Nephron progenitor cell (in vitro differentiated cells): ENCODE measurements at regions not wholly inside any gene's neighbourhood (a gene's known extent, or its start where the extent isn't known, plus 50 kb on each side); places are given as distances from the start of the nearest gene placed in this dataset.
A peak's percentile ranks its signal among the peaks of the same experiment; 100 is the strongest.

Experiments used
- DNase-seq: peaks from one replicate; pipeline ENCODE4 v3.0.0; 2021
- H3K27ac Mint-ChIP-seq: 2 replicates; pipeline ENCODE4 v1.8.0; 2021; ENCODE audit warnings: mild to moderate bottlenecking, moderate library complexity, mixed read lengths
- H3K27me3 Mint-ChIP-seq: 2 replicates; pipeline ENCODE4 v1.8.0; 2021; ENCODE audit warnings: mild to moderate bottlenecking, low read depth, mixed read lengths; ENCODE audit not compliant: poor library complexity
- H3K36me3 Mint-ChIP-seq: 2 replicates; pipeline ENCODE4 v1.8.0; 2021; ENCODE audit warnings: low read depth, mixed read lengths
- H3K4me1 Mint-ChIP-seq: 2 replicates; pipeline ENCODE4 v1.8.0; 2021; ENCODE audit warnings: mixed read lengths
- H3K4me3 Mint-ChIP-seq: 2 replicates; pipeline ENCODE4 v1.8.0; 2021; ENCODE audit warnings: mild to moderate bottlenecking, moderate library complexity, mixed read lengths
- H3K9me3 Mint-ChIP-seq: 2 replicates; pipeline ENCODE4 v1.8.0; 2021; ENCODE audit warnings: mild to moderate bottlenecking, moderate library complexity, mixed read lengths
- TF ChIP-seq, protein P1 (sequence below): fragments of 200-600 bp; sonication (generic); IDR thresholded peaks from 2 replicates; pipeline ENCODE4 v1.5.0; 2021; ENCODE audit warnings: antibody characterized with exemption

DNA sequence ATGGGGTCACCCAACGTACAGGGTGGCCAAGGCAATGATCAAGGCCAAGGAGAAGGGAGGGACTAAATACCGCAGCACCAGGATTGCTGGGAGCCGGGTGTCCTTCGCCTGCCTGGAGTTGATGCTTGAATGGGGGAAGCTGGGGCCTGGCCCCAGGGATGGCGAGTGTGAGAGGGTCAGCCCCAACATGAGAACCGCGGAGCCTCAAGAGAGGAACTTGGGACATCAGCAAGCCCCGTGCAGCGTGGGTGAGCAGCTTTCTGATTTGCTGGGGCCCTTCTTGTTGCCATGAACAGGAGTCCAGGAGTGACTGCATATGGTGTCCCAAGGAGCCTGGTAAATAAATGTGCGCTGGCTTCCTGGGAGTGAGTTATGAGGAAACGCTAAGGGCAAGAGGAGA, 72.8 kb upstream of the PITRM1 start:
- peaks cover 3% of the 10 kb centered on the region for H3K27me3 Mint-ChIP-seq
- peaks cover 20% of the 10 kb centered on the region for H3K4me1 Mint-ChIP-seq
- H3K36me3 Mint-ChIP-seq: no peaks in the 10 kb centered on the region
- TF ChIP-seq, protein P1, sequence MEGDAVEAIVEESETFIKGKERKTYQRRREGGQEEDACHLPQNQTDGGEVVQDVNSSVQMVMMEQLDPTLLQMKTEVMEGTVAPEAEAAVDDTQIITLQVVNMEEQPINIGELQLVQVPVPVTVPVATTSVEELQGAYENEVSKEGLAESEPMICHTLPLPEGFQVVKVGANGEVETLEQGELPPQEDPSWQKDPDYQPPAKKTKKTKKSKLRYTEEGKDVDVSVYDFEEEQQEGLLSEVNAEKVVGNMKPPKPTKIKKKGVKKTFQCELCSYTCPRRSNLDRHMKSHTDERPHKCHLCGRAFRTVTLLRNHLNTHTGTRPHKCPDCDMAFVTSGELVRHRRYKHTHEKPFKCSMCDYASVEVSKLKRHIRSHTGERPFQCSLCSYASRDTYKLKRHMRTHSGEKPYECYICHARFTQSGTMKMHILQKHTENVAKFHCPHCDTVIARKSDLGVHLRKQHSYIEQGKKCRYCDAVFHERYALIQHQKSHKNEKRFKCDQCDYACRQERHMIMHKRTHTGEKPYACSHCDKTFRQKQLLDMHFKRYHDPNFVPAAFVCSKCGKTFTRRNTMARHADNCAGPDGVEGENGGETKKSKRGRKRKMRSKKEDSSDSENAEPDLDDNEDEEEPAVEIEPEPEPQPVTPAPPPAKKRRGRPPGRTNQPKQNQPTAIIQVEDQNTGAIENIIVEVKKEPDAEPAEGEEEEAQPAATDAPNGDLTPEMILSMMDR: no peak
- H3K9me3 Mint-ChIP-seq: no peaks in the 10 kb centered on the region
- no peak overlapping the region for H3K4me3 Mint-ChIP-seq
- DNase-seq: no peak
- no peak overlapping the region for H3K27ac Mint-ChIP-seq

DNA sequence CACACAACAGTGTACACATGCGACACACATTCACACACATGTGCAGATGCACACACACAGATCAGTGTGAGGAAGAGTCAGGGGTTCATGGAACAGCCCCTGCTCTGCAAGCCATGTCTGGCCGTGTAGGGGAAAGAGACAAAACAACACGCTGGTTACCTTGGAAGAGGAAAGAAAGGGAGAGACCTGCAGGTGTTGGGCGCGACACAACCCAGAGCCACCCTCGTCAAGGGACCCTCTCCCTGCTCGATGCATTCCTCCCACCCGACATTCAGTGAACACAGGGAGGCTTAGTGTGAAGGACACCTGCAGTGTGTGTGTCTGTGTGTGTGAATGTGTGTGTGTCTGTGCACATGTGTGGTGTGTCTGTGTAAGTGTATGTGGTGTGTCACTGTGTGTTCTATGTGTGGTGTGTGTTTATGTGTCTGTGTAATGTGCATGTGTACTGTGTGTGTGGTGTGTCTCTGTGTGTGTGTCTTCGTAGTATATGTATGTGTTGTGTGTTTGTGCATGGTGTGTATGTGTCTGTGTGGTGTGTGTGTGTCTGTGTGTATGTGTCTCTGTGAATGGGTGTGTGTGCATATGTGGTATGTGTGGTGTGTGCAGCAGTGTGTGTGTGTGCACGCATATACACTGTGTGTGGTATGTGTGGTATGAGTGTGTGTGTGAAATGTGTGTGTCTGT, 69.5 kb upstream of the PITRM1 start:
- Mint-ChIP-seq H3K9me3 (no peaks in the 10 kb centered on the region), H3K4me1 (peaks cover 25% of the 10 kb centered on the region), H3K36me3 (no peaks in the 10 kb centered on the region), H3K27me3 (peaks cover 22% of the 10 kb centered on the region), H3K4me3 (no peak overlapping the region), H3K27ac (no peak overlapping the region)
- TF ChIP-seq, protein P1: no peak
- DNase-seq: no peak

DNA sequence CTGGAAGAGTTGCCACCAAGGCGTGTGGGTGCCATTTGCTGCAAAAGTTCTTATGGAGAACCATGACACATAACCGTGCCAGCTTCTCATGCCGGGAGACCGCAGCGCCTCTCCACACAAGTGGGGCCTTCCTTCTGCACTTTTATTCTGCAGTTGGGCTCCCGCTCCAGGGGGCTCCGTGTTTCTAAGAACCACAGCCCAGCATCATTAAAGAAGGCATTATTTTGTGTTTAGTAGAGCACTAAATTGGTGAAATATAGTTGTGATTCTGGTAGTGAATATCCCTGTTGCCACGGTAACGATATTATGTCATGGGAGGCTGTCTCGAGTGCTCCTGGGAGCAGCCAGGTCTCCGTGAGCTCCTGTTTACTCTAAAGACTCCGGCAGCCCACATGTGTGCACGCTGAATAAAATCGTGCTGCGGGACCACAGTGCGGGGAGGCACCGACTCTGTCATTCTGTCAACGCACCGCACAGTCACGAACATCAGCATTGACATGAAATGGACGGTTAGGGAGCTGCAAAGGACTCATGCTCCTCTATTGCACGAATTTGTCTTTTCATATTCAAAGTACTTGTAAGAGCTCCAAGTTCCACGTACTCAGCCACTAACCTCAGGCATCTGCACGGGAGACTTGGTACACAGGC, 68.8 kb upstream of the PITRM1 start:
- H3K36me3 Mint-ChIP-seq: no peaks in the 10 kb centered on the region
- H3K9me3 Mint-ChIP-seq: no peaks in the 10 kb centered on the region
- TF ChIP-seq, protein P1: no peak
- no peak overlapping the region for H3K4me3 Mint-ChIP-seq
- no peak for DNase-seq
- H3K27ac Mint-ChIP-seq: no peak overlapping the region
- peaks cover 23% of the 10 kb centered on the region for H3K27me3 Mint-ChIP-seq
- peaks cover 32% of the 10 kb centered on the region for H3K4me1 Mint-ChIP-seq

DNA sequence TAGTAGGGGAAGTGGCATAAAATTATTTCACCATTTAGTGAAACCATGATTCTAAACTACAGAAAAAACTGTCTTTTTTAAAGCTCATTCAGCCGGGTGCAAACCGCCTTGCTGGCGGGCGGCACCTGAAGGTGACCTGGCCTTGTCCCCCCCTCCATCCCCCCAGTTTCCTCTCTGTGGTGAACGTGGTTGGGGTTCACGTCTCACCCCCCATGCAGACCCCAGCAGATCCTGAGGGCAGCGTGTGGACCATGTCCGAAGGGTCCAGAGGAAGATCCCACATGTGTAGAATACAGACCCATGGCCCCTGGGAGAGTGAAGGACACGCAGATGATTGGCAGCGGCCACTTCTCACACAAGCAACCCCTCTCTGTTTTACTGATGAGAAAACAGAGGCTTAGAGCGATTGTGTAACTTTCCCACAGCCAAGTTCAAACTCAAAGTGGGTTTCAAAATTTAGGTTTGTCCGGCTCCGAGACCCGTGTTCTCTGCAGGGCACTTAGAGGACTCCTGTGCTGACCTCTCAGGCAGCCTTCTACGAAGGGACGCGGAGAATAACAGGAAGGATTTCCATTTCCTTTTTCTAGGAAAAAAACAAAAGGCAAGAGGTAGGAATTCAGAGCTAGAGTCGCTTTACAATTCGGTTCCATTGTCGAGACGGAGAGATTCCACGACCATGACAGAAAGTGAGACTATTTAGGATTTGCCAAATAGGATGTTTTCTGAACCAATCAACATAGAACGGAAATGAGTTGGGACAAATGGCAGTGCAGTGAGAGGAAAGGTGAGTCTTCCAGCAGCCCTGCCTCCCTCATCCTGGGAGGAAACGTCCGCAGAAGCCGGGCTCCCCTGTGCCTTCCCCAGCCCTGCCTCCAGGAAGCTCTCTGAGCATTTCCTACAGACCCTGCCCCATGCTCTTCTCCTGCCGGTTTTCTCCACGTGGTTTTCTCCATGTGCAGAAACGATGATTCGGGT, 67.6 kb upstream of the PITRM1 start:
- Mint-ChIP-seq H3K4me3 (no peak overlapping the region), H3K27ac (no peak overlapping the region), H3K4me1 (peaks cover 41% of the 10 kb centered on the region)

DNA sequence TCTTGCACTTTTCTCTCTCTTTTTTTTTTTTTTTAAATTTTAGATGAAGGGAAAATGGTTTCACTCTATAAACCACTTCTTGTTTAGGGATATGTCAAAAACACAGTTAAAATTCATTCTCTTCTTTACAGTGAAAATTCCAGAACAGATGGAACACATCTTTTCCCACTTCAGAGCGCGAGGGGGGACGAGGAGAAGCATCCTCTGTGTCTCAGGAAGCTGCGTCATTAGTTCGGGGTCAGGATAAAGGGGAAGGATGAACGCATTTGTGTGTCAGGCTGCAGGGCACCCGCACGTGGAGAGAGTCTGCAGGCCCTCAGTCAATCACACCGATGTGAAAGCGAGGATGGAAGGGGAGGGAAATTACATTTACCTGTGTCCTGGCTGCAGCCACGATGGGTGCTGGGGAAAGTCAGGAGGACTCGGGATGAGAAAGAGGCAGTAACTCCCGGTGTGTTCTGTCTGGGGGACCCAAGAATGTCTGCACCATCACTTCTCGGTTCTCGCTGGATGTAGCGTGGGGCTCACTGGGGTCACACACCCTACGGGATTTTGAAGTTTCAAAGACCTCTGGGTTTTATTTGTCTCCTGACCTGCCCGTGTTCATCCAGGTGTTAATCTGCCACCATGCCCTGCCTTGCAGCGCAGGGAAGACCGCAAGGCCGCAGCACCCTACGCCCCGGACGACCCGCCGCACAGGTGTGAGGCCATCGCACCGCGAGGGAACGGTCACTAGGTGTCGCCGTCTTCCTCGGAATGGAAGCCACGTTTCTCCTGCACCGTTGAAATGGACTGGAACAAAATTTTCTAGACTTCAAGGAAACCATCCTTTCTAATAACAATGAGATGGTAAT, 66.7 kb upstream of the PITRM1 start:
- peak; percentile 81 for DNase-seq
- Mint-ChIP-seq H3K4me3 (peak overlapping the region; percentile 50), H3K27ac (peak overlapping the region; percentile 82), H3K27me3 (peaks cover 23% of the 10 kb centered on the region), H3K9me3 (peaks cover 4% of the 10 kb centered on the region), H3K4me1 (peaks cover 41% of the 10 kb centered on the region), H3K36me3 (no peaks in the 10 kb centered on the region)
- TF ChIP-seq, protein P1: peak; percentile 93

More for the DNA sequence above, 67.6 kb upstream of the PITRM1 start:
- no peaks in the 10 kb centered on the region for H3K9me3 Mint-ChIP-seq
- TF ChIP-seq, protein P1: peak; percentile 0
- no peaks in the 10 kb centered on the region for H3K36me3 Mint-ChIP-seq
- H3K27me3 Mint-ChIP-seq: peaks cover 23% of the 10 kb centered on the region
- DNase-seq: no peak
